Endothelial cell of umbilical vein (primary cell): ENCODE measurements at regions not wholly inside any gene's neighbourhood (a gene's known extent, or its start where the extent isn't known, plus 50 kb on each side); places are given as distances from the start of the nearest gene placed in this dataset.

ENCODE experiments used
- BruUV-seq: library from RNA; stranded (reverse); fragments of 400-500 nt; replicated peaks from 2 replicates; lab custom pipeline; 2021; lab: Mats Ljungman, UMichigan
- CTCF ChIA-PET: fragments of 300-600, 350-600 bp; sonication (Branson Sonifier 250); formaldehyde crosslinking; loops from one replicate; lab custom pipeline; 2021; ENCODE audit warnings: antibody characterized with exemption, inconsistent platforms; lab: Charles Lee
- POLR2A ChIA-PET: fragments of 300-600, 350-600 bp; sonication (Branson Sonifier 250); formaldehyde crosslinking; loops from one replicate; lab custom pipeline; 2021; ENCODE audit warnings: antibody characterized with exemption, inconsistent platforms; lab: Charles Lee
- DNase-seq: peaks from one replicate; pipeline ENCODE4 v3.0.0-alpha.2; 2011; ENCODE audit warnings: low read depth, low spot score
- FAIRE-seq: peaks from 2 replicates; lab custom pipeline; 2011; peaks lifted over from hg19 to GRCh38; lab: Jason Lieb, UNC
- H2AFZ ChIP-seq: 2 replicates; pipeline ENCODE4 v1.6.0; 2012; ENCODE audit warnings: low read depth, low read length, control low read depth, inconsistent platforms
- H3K27ac ChIP-seq: 2 replicates; pipeline ENCODE4 v1.5.1; 2011; ENCODE audit warnings: low read depth, mild to moderate bottlenecking, control low read depth, low read length, moderate library complexity; ENCODE audit not compliant: insufficient read depth
- H3K27me3 ChIP-seq, 2 experiments: 2 replicates each; pipeline versions ENCODE4 v1.6.0 to v1.6.1; 2011; ENCODE audit warnings: low read length in 2 of 2, mixed read lengths in 1 of 2; ENCODE audit not compliant: control insufficient read depth in 2 of 2, insufficient read depth in 2 of 2
- H3K36me3 ChIP-seq, 2 experiments: 2 replicates in 1 of 2; 3 replicates in 1 of 2; pipeline ENCODE4 v1.5.1; 2011; ENCODE audit warnings: low read length in 2 of 2, mild to moderate bottlenecking in 1 of 2, moderate library complexity in 1 of 2; ENCODE audit not compliant: control insufficient read depth in 2 of 2, insufficient read depth in 2 of 2; ENCODE audit errors: extremely low read depth in 1 of 2
- H3K4me1 ChIP-seq: 3 replicates; pipeline ENCODE4 v1.5.1; 2011; ENCODE audit warnings: mild to moderate bottlenecking, low read length; ENCODE audit not compliant: control insufficient read depth, insufficient read depth; ENCODE audit errors: extremely low read depth
- H3K4me2 ChIP-seq: 2 replicates; pipeline ENCODE4 v1.6.1; 2011; ENCODE audit warnings: low read length, control low read depth, mixed read lengths; ENCODE audit not compliant: insufficient read depth
- H3K4me3 ChIP-seq, 3 experiments: fragments of 200-600 bp in 1 of 3; sonication (generic), shearing (Covaris generic) in 1 of 3; replicated peaks in 1 of 3; 2 replicates each; pipeline ENCODE4 v1.5.1; 2011 to 2016; ENCODE audit warnings: control low read depth in 3 of 3, low read length in 3 of 3, mild to moderate bottlenecking in 2 of 3, inconsistent platforms in 1 of 3, low read depth in 1 of 3, moderate library complexity in 1 of 3; ENCODE audit not compliant: insufficient read depth in 1 of 3
- H3K79me2 ChIP-seq: 2 replicates; pipeline ENCODE4 v1.6.0; 2012; ENCODE audit warnings: low read length, inconsistent platforms; ENCODE audit not compliant: control insufficient read depth, insufficient read depth
- H3K9ac ChIP-seq: replicated peaks from 2 replicates; pipeline ENCODE3; 2011; ENCODE audit warnings: low read length, control low read depth; ENCODE audit not compliant: insufficient read depth; ENCODE audit errors: extremely low read depth
- H3K9me1 ChIP-seq: replicated peaks from 3 replicates; pipeline ENCODE4 v1.6.0; 2011; ENCODE audit warnings: mild to moderate bottlenecking, low read length; ENCODE audit not compliant: control insufficient read depth, insufficient read depth; ENCODE audit errors: extremely low read depth
- H3K9me3 ChIP-seq: replicated peaks from 2 replicates; pipeline ENCODE4 v1.5.1; 2012; ENCODE audit warnings: low read length, inconsistent platforms; ENCODE audit not compliant: control insufficient read depth, insufficient read depth
- H4K20me1 ChIP-seq: replicated peaks from 2 replicates; pipeline ENCODE3; 2011; ENCODE audit warnings: mild to moderate bottlenecking, low read length; ENCODE audit not compliant: control insufficient read depth, insufficient read depth; ENCODE audit errors: extremely low read depth
- EZH2 ChIP-seq: IDR thresholded peaks from 2 replicates; pipeline ENCODE4 v1.6.1; 2012; ENCODE audit warnings: borderline replicate concordance, low read depth, mild to moderate bottlenecking, moderate library complexity, low read length, inconsistent platforms; ENCODE audit not compliant: severe bottlenecking
- FOS ChIP-seq: IDR thresholded peaks from 2 replicates; pipeline ENCODE4 v1.6.1; 2011; ENCODE audit warnings: mild to moderate bottlenecking, low read length, moderate library complexity, borderline replicate concordance; ENCODE audit not compliant: insufficient read depth
- GATA2 ChIP-seq: IDR thresholded peaks from 2 replicates; pipeline ENCODE4 v1.7.0; 2011; ENCODE audit warnings: low read depth, mild to moderate bottlenecking, moderate library complexity, mixed read lengths, low read length; ENCODE audit not compliant: insufficient read length, insufficient read depth
- JUN ChIP-seq: IDR thresholded peaks from 2 replicates; pipeline ENCODE4 v1.6.1; 2011; ENCODE audit warnings: borderline replicate concordance, low read depth; ENCODE audit not compliant: insufficient read length, insufficient read depth
- MYC ChIP-seq: IDR thresholded peaks from one replicate; pipeline ENCODE4 v1.6.1; 2011; ENCODE audit warnings: mild to moderate bottlenecking, low read depth, low read length
- POLR2A ChIP-seq: IDR thresholded peaks from 2 replicates; pipeline ENCODE4 v1.6.1; 2012; ENCODE audit warnings: low read depth, mild to moderate bottlenecking, control low read depth, low read length
- POLR2AphosphoS5 ChIP-seq: IDR thresholded peaks from 2 replicates; pipeline ENCODE4 v1.6.1; 2012; ENCODE audit warnings: low read depth, mild to moderate bottlenecking, control low read depth, low read length, moderate library complexity; ENCODE audit not compliant: insufficient read depth
- dilution Hi-C: fragments of 300-500 bp; cut with MboI; formaldehyde crosslinking; loops from one replicate; pipeline ENCODE4 v1.15.0; 2019; ENCODE audit warnings: low sequenced_read_pairs; ENCODE audit not compliant: extremely low pct_ligation_motif_present
- intact Hi-C: fragments of 100-400 bp; cut with micrococcal nuclease; formaldehyde crosslinking; loops from one replicate; pipeline ENCODE4 v1.10.0; 2022
- TF ChIP-seq, protein P1 (sequence below): IDR thresholded peaks from 2 replicates; pipeline ENCODE4 v1.6.1; 2011; ENCODE audit not compliant: insufficient read depth, insufficient read length
- TF ChIP-seq, protein P2 (sequence below), 2 donors: IDR thresholded peaks; 1 replicate in 1 of 2; 2 replicates in 1 of 2; pipeline ENCODE4 v1.5.1; 2011; ENCODE audit warnings: low read length in 2 of 2, mild to moderate bottlenecking in 2 of 2, moderate library complexity in 2 of 2, control low read depth in 1 of 2, inconsistent platforms in 1 of 2, low read depth in 1 of 2; ENCODE audit not compliant: insufficient read depth in 1 of 2; ENCODE audit errors: extremely low read depth in 1 of 2

DNA sequence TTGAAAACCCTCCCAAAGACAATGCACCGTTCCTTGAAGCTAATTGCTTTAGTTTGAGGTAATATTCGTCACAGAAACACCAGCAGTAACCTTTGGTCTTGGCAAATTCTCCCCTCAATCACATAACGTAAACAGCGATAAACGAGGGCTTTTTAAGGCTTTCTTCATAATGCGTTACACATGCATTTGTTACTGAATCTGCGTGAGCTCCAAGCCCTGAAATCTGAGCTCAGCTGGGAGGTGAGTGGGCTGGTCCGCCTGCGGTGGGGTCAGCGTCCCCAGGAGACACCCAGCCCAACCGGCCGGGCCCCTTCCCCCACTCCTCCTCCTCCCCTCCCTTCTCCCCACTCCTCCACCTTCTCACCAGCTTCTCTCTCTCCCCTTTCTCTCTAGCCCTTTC, 91.1 kb downstream of the BARX1 start:
- dilution Hi-C loops (no loop called here), intact Hi-C loops (no loop called here)
- TF ChIP-seq EZH2 (no peak), POLR2A (no peak), POLR2AphosphoS5 (no peak), FOS (no peak), JUN (no peak), GATA2 (no peak), MYC (no peak)
- TF ChIP-seq, protein P1, sequence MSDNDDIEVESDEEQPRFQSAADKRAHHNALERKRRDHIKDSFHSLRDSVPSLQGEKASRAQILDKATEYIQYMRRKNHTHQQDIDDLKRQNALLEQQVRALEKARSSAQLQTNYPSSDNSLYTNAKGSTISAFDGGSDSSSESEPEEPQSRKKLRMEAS = no peak
- TF ChIP-seq, protein P2, sequence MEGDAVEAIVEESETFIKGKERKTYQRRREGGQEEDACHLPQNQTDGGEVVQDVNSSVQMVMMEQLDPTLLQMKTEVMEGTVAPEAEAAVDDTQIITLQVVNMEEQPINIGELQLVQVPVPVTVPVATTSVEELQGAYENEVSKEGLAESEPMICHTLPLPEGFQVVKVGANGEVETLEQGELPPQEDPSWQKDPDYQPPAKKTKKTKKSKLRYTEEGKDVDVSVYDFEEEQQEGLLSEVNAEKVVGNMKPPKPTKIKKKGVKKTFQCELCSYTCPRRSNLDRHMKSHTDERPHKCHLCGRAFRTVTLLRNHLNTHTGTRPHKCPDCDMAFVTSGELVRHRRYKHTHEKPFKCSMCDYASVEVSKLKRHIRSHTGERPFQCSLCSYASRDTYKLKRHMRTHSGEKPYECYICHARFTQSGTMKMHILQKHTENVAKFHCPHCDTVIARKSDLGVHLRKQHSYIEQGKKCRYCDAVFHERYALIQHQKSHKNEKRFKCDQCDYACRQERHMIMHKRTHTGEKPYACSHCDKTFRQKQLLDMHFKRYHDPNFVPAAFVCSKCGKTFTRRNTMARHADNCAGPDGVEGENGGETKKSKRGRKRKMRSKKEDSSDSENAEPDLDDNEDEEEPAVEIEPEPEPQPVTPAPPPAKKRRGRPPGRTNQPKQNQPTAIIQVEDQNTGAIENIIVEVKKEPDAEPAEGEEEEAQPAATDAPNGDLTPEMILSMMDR (IDR thresholded peaks at IDR 0.05; ENCODE audit: extremely low read depth in 1 of 2, insufficient read depth in 1 of 2, low read depth in 1 of 2, low read length in 2 of 2) = no peak
- Histone ChIP-seq H3K27ac (no peak overlapping the region), H3K9ac (no peak overlapping the region), H2AFZ (no peak overlapping the region), H3K4me1 (no peaks in the 10 kb centered on the region), H3K79me2 (no peaks in the 10 kb centered on the region), H3K9me3 (no peaks in the 10 kb centered on the region), H4K20me1 (no peaks in the 10 kb centered on the region), H3K27me3 (peaks cover 0 to 5% of the 10 kb centered on the region in 2 experiments), H3K4me2 (no peak overlapping the region), H3K9me1 (no peaks in the 10 kb centered on the region), H3K4me3 (no peak overlapping the region), H3K36me3 (no peaks in the 10 kb centered on the region)
- POLR2A ChIA-PET = no interaction called here
- no peak for FAIRE-seq
- BruUV-seq = no TSS peak
- CTCF ChIA-PET = interaction anchor here (1.1 kb wide), 1 partner anchor 14 kb away, joined by 3 read pairs; no protein-coding TSS in a partner anchor
- no peak for DNase-seq
